Prostate gland (tissue), 2 donors: ENCODE measurements at regions not wholly inside any gene's neighbourhood (a gene's known extent, or its start where the extent isn't known, plus 50 kb on each side); places are given as distances from the start of the nearest gene placed in this dataset.

Experiments
- DNase-seq: peaks from one replicate; pipeline ENCODE4 v3.0.0-alpha.2; 2019; ENCODE audit warnings: low spot score
- H3K27ac ChIP-seq, 2 donors: fragments of 200-600 bp; sonication (generic); 2 replicates each; pipeline ENCODE4 v1.5.1; 2017 to 2019
- H3K27me3 ChIP-seq: fragments of 200-600 bp; sonication (generic); replicated peaks from 2 replicates; pipeline ENCODE4 v1.5.1; 2019; ENCODE audit not compliant: insufficient read depth
- H3K36me3 ChIP-seq, 2 donors: fragments of 200-600 bp; sonication (generic); 1 replicate in 1 of 2; 2 replicates in 1 of 2; pipeline versions ENCODE4 v1.5.1 to v1.8.1; 2017 to 2019
- H3K4me1 ChIP-seq: fragments of 200-600 bp; sonication (generic); replicated peaks from 2 replicates; pipeline ENCODE4 v1.5.1; 2019
- H3K4me3 ChIP-seq, 2 donors: fragments of 200-600 bp; sonication (generic); 2 replicates each; pipeline ENCODE4 v1.5.1; 2017 to 2019
- H3K9me3 ChIP-seq: fragments of 200-600 bp; sonication (generic); 2 replicates; pipeline ENCODE4 v1.5.1; 2017
- CTCF ChIP-seq, 4 experiments: fragments of 200-600 bp in 2 of 4; fragments of 450-650 bp in 2 of 4; sonication (generic) in 2 of 4; IDR thresholded peaks; 1 replicate in 3 of 4; 2 replicates in 1 of 4; pipeline ENCODE4 v1.5.1; 2016 to 2019; ENCODE audit warnings: antibody characterized with exemption in 4 of 4, mild to moderate bottlenecking in 2 of 4, moderate library complexity in 2 of 4
- POLR2A ChIP-seq: fragments of 450-650 bp; IDR thresholded peaks from one replicate; pipeline ENCODE4 v1.6.1; 2016; ENCODE audit warnings: antibody characterized with exemption, mild to moderate bottlenecking
- POLR2AphosphoS5 ChIP-seq: sonication (generic); formaldehyde crosslinking; IDR thresholded peaks from one replicate; pipeline ENCODE4 v1.6.1; 2017; ENCODE audit warnings: antibody characterized with exemption
- WGBS: methylation state at CpG from one replicate; pipeline ENCODE4 v1.1.5; 2018; 5-methylcytosine and 5-hydroxymethylcytosine counted together
- intact Hi-C: fragments of 100-400 bp; cut with DNase I; formaldehyde crosslinking; loops from one replicate; pipeline ENCODE4 v1.14.2; 2022

GRCh38 chr17:14446825-14447224, 145.9 kb downstream of the HS3ST3B1 start:
- H3K27me3 ChIP-seq = no peaks in the 10 kb centered on the region
- TF ChIP-seq POLR2AphosphoS5 (no peak), CTCF (IDR thresholded peaks at IDR 0.05) (no peak), POLR2A (no peak)
- DNase-seq = no peak
- no peaks in the 10 kb centered on the region for H3K9me3 ChIP-seq
- no peaks in the 10 kb centered on the region for H3K36me3 ChIP-seq
- no peaks in the 10 kb centered on the region for H3K4me1 ChIP-seq
- WGBS = 72% methylated on average over 2 of the region's 2 CpGs
- intact Hi-C loops = no loop called here
- no peak overlapping the region for H3K4me3 ChIP-seq
- no peak overlapping the region for H3K27ac ChIP-seq

- WGBS = 94% methylated on average over 3 of the region's 3 CpGs
- Histone ChIP-seq H3K4me3 (no peak overlapping the region), H3K4me1 (no peaks in the 10 kb centered on the region), H3K9me3 (no peaks in the 10 kb centered on the region), H3K27me3 (no peaks in the 10 kb centered on the region), H3K36me3 (no peaks in the 10 kb centered on the region), H3K27ac (no peak overlapping the region)
- DNase-seq = no peak
- intact Hi-C loops = no loop called here
- no peak for TF ChIP-seq POLR2A
- no peak for TF ChIP-seq CTCF (IDR thresholded peaks at IDR 0.05)
- no peak for TF ChIP-seq POLR2AphosphoS5
Measured at GRCh38 chr17:14444915-14445314, 144.0 kb downstream of the HS3ST3B1 start.

- H3K9me3 ChIP-seq = no peaks in the 10 kb centered on the region
- H3K27ac ChIP-seq = no peak overlapping the region
- no peak overlapping the region for H3K4me3 ChIP-seq
- no peaks in the 10 kb centered on the region for H3K4me1 ChIP-seq
- DNase-seq = no peak
- TF ChIP-seq POLR2A = no peak
- no peak for TF ChIP-seq POLR2AphosphoS5
- no peak for TF ChIP-seq CTCF (IDR thresholded peaks at IDR 0.05)
- intact Hi-C loops = no loop called here
- 30% methylated on average over 4 of the region's 4 CpGs for WGBS
- H3K27me3 ChIP-seq = no peaks in the 10 kb centered on the region
- H3K36me3 ChIP-seq = no peaks in the 10 kb centered on the region
Measured at GRCh38 chr17:14442798-14443528, 142.1 kb downstream of the HS3ST3B1 start.

GRCh38 chr17:14437176-14437575, 136.3 kb downstream of the HS3ST3B1 start:
- Histone ChIP-seq H3K9me3 (no peaks in the 10 kb centered on the region), H3K4me3 (no peak overlapping the region), H3K4me1 (no peaks in the 10 kb centered on the region), H3K27ac (no peak overlapping the region), H3K36me3 (no peaks in the 10 kb centered on the region), H3K27me3 (no peaks in the 10 kb centered on the region)
- WGBS = 94% methylated on average over 4 of the region's 4 CpGs
- TF ChIP-seq CTCF (IDR thresholded peaks at IDR 0.05) = no peak
- TF ChIP-seq POLR2A = no peak
- TF ChIP-seq POLR2AphosphoS5 = no peak
- DNase-seq = no peak
- intact Hi-C loops = no loop called here

- no peak overlapping the region for H3K27ac ChIP-seq
- no peaks in the 10 kb centered on the region for H3K4me1 ChIP-seq
- TF ChIP-seq POLR2A (no peak), CTCF (IDR thresholded peaks at IDR 0.05) (no peak), POLR2AphosphoS5 (no peak)
- intact Hi-C loops = no loop called here
- no peaks in the 10 kb centered on the region for H3K36me3 ChIP-seq
- H3K9me3 ChIP-seq = no peaks in the 10 kb centered on the region
- H3K4me3 ChIP-seq = no peak overlapping the region
- H3K27me3 ChIP-seq = no peaks in the 10 kb centered on the region
- 88% methylated on average over 4 of the region's 4 CpGs for WGBS
- DNase-seq = no peak
Measured at GRCh38 chr17:14436266-14436665, 135.4 kb downstream of the HS3ST3B1 start.
